Neural crest cell (in vitro differentiated cells): ENCODE measurements at regions not wholly inside any gene's neighbourhood (a gene's known extent, or its start where the extent isn't known, plus 50 kb on each side); places are given as distances from the start of the nearest gene placed in this dataset.

Source experiments
- DNase-seq: peaks from one replicate; pipeline ENCODE4 v3.0.0; 2021; ENCODE audit warnings: low read depth, mixed read lengths, low spot score
- H3K27ac Mint-ChIP-seq: one replicate; pipeline ENCODE4 v1.8.0; 2021; ENCODE audit warnings: mild to moderate bottlenecking, mixed read lengths; ENCODE audit not compliant: unreplicated experiment
- H3K27me3 Mint-ChIP-seq: 2 replicates; pipeline ENCODE4 v1.8.0; 2021; ENCODE audit warnings: low read depth, mild to moderate bottlenecking, mixed read lengths
- H3K36me3 Mint-ChIP-seq: 2 replicates; pipeline ENCODE4 v1.8.0; 2021; ENCODE audit warnings: low read depth, mild to moderate bottlenecking, mixed read lengths
- H3K4me1 Mint-ChIP-seq: 2 replicates; pipeline ENCODE4 v1.8.0; 2021; ENCODE audit warnings: mixed read lengths
- H3K4me3 Mint-ChIP-seq: one replicate; pipeline ENCODE4 v1.8.0; 2021; ENCODE audit warnings: mild to moderate bottlenecking, mixed read lengths
- H3K9me3 Mint-ChIP-seq: 2 replicates; pipeline ENCODE4 v1.8.0; 2021; ENCODE audit warnings: mixed read lengths
- TF ChIP-seq, protein P1 (sequence below): fragments of 200-600 bp; sonication (generic); conservative IDR thresholded peaks from 2 replicates; pipeline ENCODE4 v1.5.0; 2021; ENCODE audit warnings: antibody characterized with exemption, mild to moderate bottlenecking

DNA sequence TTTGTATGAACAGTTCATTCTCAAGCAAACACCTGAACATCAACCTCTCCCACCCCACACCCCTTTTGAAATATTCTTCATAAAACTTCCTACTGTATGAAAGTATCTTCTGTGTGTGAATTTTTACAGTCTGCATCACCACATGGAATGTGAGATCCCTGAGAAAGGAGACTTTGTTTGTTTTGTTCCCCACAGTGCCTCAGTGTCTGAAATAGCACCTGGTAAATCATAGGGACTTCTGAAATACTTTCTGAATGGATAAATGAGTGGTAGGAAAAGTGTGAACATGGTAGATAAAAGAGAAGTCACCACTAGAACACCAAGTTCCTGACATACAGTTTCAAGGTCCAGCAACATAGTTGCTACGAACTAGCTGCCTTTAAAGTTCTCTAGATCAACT lies 1071.2 kb downstream of the EFNB2 start:
- TF ChIP-seq, protein P1, sequence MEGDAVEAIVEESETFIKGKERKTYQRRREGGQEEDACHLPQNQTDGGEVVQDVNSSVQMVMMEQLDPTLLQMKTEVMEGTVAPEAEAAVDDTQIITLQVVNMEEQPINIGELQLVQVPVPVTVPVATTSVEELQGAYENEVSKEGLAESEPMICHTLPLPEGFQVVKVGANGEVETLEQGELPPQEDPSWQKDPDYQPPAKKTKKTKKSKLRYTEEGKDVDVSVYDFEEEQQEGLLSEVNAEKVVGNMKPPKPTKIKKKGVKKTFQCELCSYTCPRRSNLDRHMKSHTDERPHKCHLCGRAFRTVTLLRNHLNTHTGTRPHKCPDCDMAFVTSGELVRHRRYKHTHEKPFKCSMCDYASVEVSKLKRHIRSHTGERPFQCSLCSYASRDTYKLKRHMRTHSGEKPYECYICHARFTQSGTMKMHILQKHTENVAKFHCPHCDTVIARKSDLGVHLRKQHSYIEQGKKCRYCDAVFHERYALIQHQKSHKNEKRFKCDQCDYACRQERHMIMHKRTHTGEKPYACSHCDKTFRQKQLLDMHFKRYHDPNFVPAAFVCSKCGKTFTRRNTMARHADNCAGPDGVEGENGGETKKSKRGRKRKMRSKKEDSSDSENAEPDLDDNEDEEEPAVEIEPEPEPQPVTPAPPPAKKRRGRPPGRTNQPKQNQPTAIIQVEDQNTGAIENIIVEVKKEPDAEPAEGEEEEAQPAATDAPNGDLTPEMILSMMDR = no peak
- H3K4me3 Mint-ChIP-seq = no peak overlapping the region
- H3K4me1 Mint-ChIP-seq = peaks cover 12% of the 10 kb centered on the region
- no peak overlapping the region for H3K27ac Mint-ChIP-seq
- no peaks in the 10 kb centered on the region for H3K36me3 Mint-ChIP-seq
- DNase-seq = no peak
- H3K9me3 Mint-ChIP-seq = no peaks in the 10 kb centered on the region
- H3K27me3 Mint-ChIP-seq = no peaks in the 10 kb centered on the region

DNA sequence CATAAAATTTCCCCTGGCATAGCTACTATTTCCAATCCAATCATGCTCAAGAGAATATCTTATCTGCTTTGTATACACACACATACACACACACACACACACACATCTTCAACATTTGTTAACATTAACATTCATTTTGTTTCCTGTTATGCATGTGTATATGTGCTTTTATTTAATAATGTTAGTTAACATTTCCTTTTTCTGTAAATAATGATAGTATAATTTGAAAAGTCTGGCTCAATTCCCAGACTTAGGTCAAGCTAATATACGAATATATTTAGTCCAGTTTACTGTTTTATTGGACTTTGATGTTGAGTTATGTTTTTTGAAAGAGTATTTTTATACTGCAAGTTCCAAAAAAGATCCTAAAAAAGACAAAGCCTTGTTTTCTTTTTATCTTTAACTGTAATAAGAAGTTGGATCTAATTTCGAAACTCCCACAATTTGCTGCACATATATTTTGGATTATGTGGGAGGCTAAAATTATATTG lies 1072.4 kb downstream of the EFNB2 start:
- Mint-ChIP-seq H3K27me3 (no peaks in the 10 kb centered on the region), H3K4me1 (peaks cover 12% of the 10 kb centered on the region), H3K9me3 (no peaks in the 10 kb centered on the region), H3K36me3 (no peaks in the 10 kb centered on the region), H3K27ac (no peak overlapping the region), H3K4me3 (no peak overlapping the region)
- TF ChIP-seq, protein P1 = no peak
- DNase-seq = no peak

DNA sequence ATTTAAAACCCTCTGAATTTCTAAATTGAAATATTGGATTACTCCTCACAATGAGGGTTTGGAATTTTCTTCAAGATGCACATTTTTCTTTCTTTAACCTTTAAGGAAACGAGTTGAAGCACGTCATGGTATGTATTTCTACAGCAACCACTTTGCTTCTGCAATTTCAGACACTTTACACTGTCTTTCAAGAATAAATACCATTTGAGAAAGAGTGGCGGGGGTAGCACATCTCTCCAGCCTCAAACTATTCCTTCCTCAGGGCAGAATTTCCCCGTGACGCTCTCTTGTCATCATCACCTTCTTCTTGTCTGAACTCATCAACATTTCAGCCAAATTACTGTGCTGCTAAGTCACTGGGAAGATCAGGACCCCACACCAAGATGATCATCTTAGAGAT lies 1073.4 kb downstream of the EFNB2 start:
- Mint-ChIP-seq H3K27ac (no peak overlapping the region), H3K9me3 (no peaks in the 10 kb centered on the region), H3K4me1 (peaks cover 12% of the 10 kb centered on the region), H3K4me3 (no peak overlapping the region), H3K27me3 (no peaks in the 10 kb centered on the region), H3K36me3 (no peaks in the 10 kb centered on the region)
- no peak for DNase-seq
- TF ChIP-seq, protein P1 = no peak

DNA sequence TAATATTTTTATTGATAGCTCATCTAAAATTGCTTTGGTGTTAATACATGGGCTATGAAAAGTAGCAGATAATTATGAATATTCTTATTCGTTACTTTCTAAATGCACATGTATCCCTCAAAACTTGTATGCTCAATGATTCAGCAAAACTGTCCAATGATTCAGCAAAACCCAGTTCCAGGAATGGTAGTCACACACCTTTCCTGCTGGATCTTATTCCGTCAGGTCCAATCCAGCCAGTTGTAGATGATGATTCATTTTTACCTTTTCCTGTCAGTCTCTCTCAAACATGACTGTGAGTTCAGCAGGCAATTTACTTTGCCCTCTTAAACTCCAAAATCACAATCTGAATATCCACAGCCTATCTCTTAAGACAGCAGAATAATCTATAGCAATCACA lies 1082.6 kb downstream of the EFNB2 start:
- H3K27me3 Mint-ChIP-seq = no peaks in the 10 kb centered on the region
- H3K9me3 Mint-ChIP-seq = peaks cover 9% of the 10 kb centered on the region
- TF ChIP-seq, protein P1 = no peak
- H3K27ac Mint-ChIP-seq = no peak overlapping the region
- DNase-seq = no peak
- peaks cover 8% of the 10 kb centered on the region for H3K36me3 Mint-ChIP-seq
- no peak overlapping the region for H3K4me3 Mint-ChIP-seq
- H3K4me1 Mint-ChIP-seq = no peaks in the 10 kb centered on the region

DNA sequence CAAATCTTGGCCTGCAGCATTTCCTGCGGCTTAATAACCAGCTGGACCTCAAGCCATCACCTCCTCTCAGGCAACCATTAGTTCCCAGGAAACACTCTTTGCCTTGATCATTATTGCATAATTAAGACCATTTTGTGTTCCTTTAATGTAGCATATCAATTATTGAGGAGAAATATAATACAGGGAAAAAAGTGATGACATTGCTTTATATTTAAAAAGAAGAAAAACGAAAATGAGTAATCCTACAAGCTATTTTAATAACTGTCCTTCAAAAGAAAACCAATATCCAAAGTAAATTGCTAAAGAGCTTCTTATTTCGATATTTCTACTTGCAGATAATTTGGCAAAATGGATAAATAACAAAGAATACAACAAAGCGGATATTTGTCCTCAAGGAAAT lies 1084.7 kb downstream of the EFNB2 start:
- no peaks in the 10 kb centered on the region for H3K4me1 Mint-ChIP-seq
- H3K9me3 Mint-ChIP-seq = peaks cover 9% of the 10 kb centered on the region
- H3K4me3 Mint-ChIP-seq = no peak overlapping the region
- H3K36me3 Mint-ChIP-seq = peaks cover 8% of the 10 kb centered on the region
- DNase-seq = no peak
- H3K27ac Mint-ChIP-seq = no peak overlapping the region
- TF ChIP-seq, protein P1 = no peak
- no peaks in the 10 kb centered on the region for H3K27me3 Mint-ChIP-seq

DNA sequence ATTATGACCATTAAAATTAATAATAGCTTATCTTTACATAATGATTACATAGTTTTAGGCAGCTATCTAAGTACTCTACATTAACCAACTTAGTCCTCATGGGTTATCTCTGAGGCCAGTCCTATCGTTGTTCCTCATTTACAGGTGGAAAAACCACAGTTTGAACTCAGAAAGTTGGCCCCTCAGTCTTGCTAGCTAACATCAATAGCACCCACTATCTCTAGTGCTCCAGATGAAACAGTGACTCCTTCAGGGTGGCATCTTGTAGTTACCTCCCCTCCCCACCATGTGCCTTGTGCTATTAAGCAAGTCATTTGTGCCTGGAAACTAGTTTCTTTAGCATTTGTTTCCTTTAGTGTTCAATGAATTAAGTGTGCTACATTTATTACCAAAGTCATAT lies 1086.7 kb downstream of the EFNB2 start:
- TF ChIP-seq, protein P1 = no peak
- Mint-ChIP-seq H3K27me3 (no peaks in the 10 kb centered on the region), H3K9me3 (peaks cover 3% of the 10 kb centered on the region), H3K36me3 (peaks cover 3% of the 10 kb centered on the region), H3K4me3 (no peak overlapping the region), H3K27ac (no peak overlapping the region), H3K4me1 (no peaks in the 10 kb centered on the region)
- no peak for DNase-seq
